ENCODE measurements at regions not wholly inside any gene's neighbourhood (a gene's known extent, or its start where the extent isn't known, plus 50 kb on each side); places are given as distances from the start of the nearest gene placed in this dataset.

DNA sequence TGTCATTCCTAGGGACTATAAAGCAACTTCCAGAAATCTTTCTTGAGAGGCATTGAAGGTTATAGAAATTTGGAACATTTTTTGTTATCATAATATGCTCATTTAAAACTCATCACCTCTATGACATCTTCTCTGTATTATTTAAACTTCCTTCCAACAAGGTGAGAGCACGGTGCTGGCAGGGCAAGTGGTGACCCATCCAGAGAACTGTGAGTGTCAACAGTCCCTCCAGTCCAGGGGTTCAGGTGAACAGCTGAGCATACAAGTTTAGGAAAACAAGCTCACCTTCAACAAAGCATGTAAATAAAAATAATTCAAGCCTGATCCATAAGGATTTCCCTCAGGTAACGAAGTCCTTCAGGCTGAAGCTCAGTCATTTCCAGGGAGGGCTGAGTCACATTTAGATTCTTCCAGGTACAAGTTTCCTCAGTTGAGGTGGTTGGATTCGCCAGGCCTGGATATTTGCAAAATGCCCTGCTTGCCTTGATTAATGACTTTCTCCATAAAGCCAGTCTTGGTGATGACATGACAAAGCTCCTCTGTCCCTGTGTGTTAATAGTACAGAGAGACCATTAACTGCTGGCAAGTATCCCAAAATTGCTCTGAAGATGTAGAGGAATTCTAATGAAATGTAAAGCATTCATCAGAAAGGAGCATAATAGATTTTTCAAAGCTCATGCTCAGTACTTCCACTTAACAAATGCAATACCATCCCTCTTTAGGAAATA lies 263.6 kb upstream of the GADL1 start:
- TF ChIP-seq, protein P1, sequence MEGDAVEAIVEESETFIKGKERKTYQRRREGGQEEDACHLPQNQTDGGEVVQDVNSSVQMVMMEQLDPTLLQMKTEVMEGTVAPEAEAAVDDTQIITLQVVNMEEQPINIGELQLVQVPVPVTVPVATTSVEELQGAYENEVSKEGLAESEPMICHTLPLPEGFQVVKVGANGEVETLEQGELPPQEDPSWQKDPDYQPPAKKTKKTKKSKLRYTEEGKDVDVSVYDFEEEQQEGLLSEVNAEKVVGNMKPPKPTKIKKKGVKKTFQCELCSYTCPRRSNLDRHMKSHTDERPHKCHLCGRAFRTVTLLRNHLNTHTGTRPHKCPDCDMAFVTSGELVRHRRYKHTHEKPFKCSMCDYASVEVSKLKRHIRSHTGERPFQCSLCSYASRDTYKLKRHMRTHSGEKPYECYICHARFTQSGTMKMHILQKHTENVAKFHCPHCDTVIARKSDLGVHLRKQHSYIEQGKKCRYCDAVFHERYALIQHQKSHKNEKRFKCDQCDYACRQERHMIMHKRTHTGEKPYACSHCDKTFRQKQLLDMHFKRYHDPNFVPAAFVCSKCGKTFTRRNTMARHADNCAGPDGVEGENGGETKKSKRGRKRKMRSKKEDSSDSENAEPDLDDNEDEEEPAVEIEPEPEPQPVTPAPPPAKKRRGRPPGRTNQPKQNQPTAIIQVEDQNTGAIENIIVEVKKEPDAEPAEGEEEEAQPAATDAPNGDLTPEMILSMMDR (IDR thresholded peaks at IDR 0.05), result no peak
- no peak for TF ChIP-seq ZFX (IDR thresholded peaks at IDR 0.05; ENCODE audit: borderline replicate concordance)
